ENCODE measurements at regions not wholly inside any gene's neighbourhood (a gene's known extent, or its start where the extent isn't known, plus 50 kb on each side); places are given as distances from the start of the nearest gene placed in this dataset.

DNA sequence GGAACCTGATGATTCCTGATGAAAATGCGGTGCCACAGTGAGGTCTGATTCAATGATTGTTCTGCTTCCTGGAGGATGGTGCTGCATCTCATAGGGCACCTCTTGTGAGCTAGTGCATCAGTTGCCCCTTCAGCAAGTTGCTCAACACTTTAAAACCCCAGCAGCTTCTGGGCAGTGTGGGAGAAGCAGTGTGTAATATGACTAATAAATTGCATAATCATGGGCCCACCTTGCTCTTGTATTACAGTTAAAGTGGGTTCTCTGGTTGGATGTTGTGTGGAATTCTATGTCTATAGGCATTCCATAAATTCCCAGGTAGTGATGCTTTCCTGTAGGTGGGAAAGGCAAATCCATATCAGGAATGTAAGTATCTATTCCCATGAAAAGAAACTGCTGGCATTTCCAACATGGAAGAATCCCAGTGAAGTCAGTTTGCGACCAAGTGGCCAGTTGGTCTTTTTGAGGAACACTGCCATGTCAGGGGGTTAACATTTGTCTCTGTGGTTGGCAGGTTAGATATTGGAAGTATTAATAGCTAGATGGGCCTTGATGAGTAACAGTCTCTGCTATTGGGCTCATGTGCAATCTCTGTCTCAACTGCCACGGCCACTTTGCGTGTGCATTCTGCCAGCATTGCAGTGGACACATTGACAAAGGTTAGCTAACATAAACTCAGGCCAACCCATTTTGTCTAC lies 121.1 kb upstream of the OTUD4 start:
- TF ChIP-seq, protein P1, sequence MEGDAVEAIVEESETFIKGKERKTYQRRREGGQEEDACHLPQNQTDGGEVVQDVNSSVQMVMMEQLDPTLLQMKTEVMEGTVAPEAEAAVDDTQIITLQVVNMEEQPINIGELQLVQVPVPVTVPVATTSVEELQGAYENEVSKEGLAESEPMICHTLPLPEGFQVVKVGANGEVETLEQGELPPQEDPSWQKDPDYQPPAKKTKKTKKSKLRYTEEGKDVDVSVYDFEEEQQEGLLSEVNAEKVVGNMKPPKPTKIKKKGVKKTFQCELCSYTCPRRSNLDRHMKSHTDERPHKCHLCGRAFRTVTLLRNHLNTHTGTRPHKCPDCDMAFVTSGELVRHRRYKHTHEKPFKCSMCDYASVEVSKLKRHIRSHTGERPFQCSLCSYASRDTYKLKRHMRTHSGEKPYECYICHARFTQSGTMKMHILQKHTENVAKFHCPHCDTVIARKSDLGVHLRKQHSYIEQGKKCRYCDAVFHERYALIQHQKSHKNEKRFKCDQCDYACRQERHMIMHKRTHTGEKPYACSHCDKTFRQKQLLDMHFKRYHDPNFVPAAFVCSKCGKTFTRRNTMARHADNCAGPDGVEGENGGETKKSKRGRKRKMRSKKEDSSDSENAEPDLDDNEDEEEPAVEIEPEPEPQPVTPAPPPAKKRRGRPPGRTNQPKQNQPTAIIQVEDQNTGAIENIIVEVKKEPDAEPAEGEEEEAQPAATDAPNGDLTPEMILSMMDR (IDR thresholded peaks at IDR 0.05), result no peak
- TF ChIP-seq POLR2A (IDR thresholded peaks at IDR 0.05), result no peak

All from body of pancreas (tissue), 4 donors.